HG02763 (cell line): ENCODE measurements at regions not wholly inside any gene's neighbourhood (a gene's known extent, or its start where the extent isn't known, plus 50 kb on each side); places are given as distances from the start of the nearest gene placed in this dataset.
"Not testable (repeated sequence)": the region's sequence is repeated elsewhere in the genome, so short reads cannot be mapped to it uniquely, and the experiment has no call there.

Experiments used
- ATAC-seq: cut with Tn5 transposase; IDR thresholded peaks from one replicate; pipeline ENCODE4 v1.9.1; 2021; ENCODE audit warnings: mild to moderate bottlenecking, moderate library complexity; ENCODE audit not compliant: unreplicated experiment

DNA sequence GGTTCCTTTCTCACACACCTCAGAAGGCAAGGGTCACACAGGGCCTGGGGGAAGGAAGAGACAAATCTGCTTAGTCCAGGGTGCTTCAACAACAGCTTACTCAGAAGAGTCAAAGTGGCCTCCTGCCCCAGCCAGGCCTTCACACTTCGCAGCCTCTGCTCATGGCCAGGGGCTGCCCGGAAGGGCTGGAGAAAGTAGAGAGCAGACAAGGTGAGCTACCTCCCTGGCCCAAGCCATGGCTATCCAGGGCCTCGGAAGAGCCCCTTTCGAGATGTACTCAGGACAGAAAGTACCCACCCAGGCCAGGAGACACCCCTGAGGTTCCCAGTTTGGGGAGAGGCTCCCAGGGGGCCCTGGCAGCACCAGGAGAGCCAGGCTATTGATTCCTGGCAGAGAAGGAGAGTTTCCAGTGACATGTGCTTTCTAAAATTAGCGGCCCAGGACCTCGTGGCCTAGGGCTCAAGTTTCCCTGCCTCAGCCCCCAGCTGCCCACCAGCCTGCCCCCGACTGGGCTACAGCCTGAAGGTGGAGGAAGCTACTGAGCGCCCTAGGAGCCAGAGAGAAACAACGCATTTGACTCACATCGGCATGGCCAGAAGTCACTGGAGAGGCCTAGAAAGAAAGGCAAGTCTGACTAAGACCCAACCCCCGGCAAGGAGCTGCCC is 533.2 kb downstream of the TP53TG3F start:
- ATAC-seq, result not testable (repeated sequence)

DNA sequence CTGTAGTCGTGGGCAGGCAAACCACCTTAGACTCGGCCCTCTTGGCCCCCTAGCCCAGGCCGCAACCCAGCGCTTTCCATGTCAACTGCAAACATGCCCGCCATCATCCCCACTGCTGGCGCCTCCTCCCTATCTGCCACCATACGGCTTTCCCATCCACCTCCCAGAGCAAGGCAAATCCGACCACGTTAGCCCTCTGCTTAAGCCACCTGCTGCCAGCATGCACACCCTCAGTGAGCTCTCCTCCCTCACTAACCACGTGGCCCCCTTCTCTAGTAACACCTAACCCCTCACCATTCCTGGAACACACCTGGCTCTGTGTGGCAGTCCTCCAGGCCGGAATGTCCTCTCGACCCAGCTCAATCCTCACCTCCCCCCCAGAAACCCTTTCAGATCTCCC is 534.8 kb downstream of the TP53TG3F start:
- ATAC-seq, result not testable (repeated sequence)

DNA sequence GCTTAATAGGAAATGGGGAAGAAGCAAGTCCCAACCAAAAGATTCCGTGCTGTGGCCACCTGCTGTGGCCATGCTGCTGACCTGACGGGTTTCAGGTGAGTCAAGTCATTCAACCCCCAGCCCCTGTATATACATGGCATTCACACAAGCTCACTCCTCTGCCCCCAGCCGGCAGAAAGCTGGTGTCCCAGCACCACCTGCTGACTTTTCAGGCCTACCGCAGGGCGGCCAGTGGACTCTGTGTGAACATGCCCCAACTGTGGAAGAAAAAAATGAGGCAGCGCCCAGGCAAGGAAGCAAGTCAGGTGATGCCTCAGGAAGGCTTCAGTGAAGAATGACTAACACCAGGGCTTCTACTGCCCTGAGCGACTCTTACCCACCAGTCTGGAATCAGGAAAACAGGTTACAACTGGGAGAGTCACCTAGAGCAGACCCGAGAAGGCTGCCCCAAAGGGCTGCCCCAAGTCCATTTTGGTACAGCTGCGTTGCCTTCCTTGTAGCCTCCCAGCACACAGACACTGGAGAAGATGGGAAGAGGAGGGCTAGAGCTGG is 536.5 kb downstream of the TP53TG3F start:
- not testable (repeated sequence) for ATAC-seq

DNA sequence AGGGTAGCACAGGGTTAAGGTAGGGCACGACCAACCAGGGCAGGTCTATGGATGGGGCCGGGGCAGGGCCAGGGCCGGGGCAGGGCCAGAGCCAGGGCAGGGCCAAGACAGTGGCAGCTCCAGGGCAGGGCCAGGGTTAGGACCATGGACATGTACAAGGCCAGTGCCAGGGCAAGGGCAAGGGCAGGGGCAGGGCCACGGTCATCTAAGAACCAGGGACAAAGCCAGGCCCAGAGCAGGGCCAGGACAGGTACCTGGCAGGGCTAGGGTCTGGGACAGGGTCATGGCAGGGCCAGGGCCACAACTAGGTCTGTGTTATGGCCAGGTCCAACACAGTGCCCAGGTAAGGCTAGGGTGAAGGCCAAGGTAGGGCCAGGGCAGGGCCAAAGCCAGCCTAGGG is 541.8 kb downstream of the TP53TG3F start:
- ATAC-seq, result not testable (repeated sequence)

DNA sequence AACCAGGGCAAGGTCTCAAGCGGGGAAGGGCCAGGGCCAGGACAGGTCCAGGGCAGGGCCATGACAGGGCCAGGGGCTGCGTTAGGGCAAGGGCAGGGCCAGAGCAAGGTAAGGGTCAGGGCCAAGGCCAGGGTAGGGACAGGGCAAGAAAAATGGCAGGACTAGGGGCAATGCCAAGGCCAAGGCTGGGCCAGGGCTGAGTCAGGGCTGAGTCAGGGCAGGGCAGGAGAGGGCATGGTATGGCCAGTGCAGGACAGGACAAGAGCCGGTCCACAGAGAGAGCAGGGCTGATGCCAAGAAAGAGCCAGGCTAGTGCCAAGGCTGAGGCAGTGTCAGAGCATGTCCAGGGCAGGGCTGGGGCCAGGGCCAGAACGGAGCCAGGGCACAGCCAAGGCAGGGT is 542.5 kb downstream of the TP53TG3F start:
- not testable (repeated sequence) for ATAC-seq

DNA sequence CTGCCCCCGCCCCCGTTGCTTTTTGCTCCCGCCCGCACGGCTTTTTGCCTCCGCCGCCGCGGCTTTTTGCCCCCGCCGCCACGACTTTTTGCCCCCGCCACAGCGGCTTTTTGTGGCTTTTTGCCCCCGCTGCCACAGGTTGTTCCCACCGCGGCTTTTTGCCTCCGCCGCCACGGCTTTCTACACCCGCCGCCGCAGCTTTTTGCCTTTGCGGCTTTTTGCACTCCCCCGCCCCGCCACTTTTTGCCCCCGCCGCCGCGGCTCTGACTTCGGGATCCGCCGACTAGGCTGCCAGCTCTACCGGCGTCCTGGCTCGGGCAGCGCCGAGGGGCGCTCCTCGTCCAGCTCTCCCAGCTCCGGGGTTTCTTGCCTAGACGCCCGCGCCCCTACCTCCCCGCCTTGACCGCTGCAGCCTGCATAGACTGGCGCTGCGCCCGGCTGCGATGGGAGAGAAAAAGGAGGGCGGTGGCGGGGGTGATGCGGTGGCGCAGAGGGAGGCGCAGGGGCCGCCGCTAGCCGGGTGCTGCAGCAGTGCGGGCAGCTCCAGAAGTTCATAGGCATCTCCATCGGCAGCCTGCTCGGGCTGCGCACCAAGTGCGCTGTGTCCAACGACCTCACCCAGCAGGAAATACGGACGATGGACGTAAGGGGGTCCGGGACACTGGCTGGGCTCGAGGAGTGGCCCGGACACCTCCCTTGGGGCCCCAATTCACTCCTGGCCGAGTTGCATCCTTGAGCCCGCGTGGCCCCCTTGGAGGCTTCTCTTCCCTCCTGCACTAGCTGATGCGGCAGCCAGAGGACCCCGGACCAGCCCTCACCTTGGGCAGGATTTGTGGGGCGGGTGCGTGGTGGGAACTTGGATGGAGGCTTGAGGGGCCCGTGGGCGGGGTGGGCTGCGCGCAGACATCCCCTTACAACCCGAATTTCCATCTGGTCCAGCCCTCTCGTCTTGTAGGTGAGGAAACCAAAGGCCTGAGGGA is 555.7 kb downstream of the TP53TG3F start:
- not testable (repeated sequence) for ATAC-seq

- ATAC-seq, result not testable (repeated sequence)
These were observed 558.9 kb downstream of the TP53TG3F start for GRCh38 chr16:34018277-34018676.

DNA sequence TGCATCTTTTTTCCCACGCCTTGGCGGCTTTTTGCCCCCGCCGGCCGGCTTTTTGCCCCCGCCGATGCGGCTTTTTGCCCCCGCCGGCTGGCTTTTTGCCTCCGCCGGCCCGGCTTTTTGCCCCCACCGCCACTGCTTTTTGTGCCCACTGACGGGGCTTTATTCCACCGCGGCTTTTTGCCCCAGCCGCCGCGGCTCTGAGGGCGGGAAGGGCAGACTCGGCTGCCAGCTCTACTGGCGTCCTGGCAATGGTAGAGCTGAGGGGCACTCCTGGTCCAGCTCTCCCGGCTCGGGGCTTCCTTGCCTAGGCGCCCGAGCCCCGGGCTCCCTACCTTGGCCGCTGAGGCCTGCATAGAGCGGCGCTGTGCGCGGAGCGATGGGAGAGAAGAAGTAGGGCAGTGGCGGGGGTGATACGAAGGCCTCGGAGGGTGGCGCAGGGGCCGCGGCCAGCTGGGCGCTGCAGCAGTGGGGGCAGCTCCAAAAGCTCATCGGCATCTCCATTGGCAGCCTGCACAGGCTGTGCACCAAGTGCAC is 591.4 kb downstream of the TP53TG3F start:
- no peak for ATAC-seq

GRCh38 chr16:34054137-34054536 is 594.7 kb downstream of the TP53TG3F start:
- ATAC-seq, result no peak

GRCh38 chr16:34054969-34055368 is 595.6 kb downstream of the TP53TG3F start:
- no peak for ATAC-seq

DNA sequence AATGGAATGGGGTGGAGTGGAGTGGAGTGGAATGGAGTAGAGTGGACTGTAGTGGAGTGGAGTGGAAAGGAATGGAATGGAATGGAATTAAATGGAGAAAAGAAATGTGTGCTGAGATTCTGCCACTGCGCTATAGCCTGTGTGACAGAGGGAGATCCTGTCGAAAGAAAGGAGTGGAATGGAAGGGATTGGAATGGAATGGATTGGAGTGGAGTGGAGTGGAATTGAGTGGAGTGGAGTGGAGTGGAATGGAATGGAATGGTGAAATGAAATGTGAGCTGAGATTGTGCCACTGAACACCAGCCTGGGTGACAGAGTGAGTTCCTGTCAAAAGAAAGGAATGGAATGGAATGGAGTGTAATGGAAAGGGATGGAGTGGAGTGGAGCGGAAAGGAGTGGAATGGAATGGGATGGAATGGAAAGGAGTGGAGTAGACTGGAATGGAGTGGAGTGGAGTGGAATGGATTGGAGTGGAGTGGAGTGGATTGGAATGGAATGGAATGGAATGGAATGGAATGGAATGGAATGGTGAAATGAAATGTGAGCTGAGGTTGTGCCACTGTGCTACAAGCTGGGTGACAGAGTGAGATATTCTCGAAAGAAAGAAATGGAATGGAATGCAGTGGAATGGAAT is 603.3 kb downstream of the TP53TG3F start:
- ATAC-seq, result peak; percentile 39

DNA sequence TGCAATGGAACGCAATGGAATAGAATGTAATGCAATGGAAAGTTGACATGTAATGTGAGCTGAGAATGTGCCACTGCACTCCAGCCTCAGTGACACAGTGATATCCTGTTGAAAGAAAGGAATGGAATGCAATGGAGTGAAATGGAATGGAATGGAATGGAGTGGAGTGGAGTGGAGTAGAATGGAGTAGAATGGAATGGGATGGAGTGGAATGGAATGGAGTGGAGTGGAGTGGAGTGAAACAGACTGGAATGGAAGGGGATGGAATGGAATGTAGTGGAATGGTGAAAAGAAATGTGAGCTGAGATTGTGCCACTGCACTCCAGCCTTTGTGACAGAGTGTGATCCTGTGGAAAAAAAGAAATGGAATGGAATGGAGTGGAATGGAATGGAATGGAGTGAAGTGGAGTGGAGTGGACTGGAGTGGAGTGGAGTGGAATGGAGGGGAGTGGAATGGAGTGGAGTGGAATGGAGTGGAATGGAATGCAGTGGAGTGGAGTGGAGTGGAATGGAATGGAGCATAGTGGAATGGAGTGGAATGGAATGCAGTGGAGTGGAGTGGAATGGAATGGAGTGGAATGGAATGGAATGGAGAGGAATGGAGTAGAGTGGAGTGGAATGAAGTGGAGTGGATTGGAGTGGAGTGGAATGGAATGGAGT is 604.2 kb downstream of the TP53TG3F start:
- ATAC-seq, result not testable (repeated sequence)

- ATAC-seq, result not testable (repeated sequence)
These were observed 605.2 kb downstream of the TP53TG3F start for GRCh38 chr16:34064602-34065001.

- not testable (repeated sequence) for ATAC-seq
These were observed 610.3 kb downstream of the TP53TG3F start for GRCh38 chr16:34069731-34070130.

GRCh38 chr16:34078691-34079090 is 619.3 kb downstream of the TP53TG3F start:
- ATAC-seq, result no peak

DNA sequence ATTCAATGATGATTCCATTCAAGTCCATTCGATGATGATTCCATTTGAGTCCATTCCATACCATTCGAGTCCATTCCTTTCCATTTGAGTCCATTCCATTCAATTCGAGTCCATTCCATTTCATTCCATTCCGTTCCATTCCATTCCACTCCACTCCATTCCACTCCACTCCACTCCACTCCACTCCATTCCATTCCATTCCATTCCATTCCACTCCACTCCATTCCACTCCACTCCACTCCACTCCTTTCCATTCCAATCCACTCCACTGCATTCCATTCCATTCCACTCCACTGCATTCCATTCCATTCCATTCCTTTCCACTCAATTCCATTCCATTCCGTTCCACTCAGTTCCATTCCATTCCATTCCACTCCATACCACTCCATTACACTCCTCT is 625.6 kb downstream of the TP53TG3F start:
- not testable (repeated sequence) for ATAC-seq

DNA sequence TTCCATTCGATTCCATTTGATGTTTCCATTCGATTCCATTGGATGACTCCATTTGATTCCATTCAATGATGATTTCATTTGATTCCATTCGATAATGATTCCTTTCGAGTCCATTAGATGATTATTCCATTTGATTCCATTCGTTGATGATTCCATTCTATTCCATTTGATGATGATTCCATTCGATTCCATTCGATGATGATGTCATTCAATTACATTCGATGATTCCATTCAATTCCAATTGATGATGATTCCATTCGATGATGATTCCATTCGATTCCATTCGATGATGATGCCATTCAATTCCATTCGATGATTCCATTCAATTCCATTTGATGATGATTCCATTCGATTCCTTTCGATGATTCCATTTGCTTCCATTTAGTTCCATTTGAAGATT is 635.6 kb downstream of the TP53TG3F start:
- not testable (repeated sequence) for ATAC-seq

DNA sequence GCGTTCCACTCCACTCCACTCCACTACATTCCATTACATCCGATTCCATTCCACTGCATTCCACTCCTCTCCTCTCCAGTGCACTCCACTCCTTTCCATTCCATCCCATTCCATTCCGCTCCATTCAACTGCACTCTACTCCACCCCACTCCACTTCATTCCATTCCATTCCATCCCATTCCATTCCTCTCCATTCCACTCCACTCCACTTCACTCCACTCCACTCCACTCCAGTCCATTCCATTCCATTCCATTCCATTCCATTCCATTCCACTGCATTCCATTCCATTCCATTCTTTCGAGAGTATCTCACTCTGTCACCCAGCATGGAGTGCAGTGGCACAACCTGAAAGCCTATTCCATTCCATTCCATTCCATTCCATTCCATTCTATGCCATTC is 637.5 kb downstream of the TP53TG3F start:
- ATAC-seq, result not testable (repeated sequence)

- ATAC-seq, result not testable (repeated sequence)
These were observed 637.9 kb downstream of the TP53TG3F start for GRCh38 chr16:34097326-34097725.

GRCh38 chr16:34098033-34098432 is 638.6 kb downstream of the TP53TG3F start:
- ATAC-seq, result not testable (repeated sequence)
